ENCODE measurements at regions not wholly inside any gene's neighbourhood (a gene's known extent, or its start where the extent isn't known, plus 50 kb on each side); places are given as distances from the start of the nearest gene placed in this dataset.

- TF ChIP-seq CTCF (IDR thresholded peaks at IDR 0.05 in 2 of 3, conservative IDR thresholded peaks at IDR 0.05 in 1 of 3; ENCODE audit: borderline replicate concordance in 1 of 3, insufficient read depth in 1 of 3, low read depth in 2 of 3, low read length in 2 of 3) (no peak), POLR2A (IDR thresholded peaks at IDR 0.05; ENCODE audit: borderline replicate concordance, extremely low read depth, insufficient read depth, insufficient read length) (no peak), YY1 (IDR thresholded peaks at IDR 0.05; ENCODE audit: extremely low read depth, insufficient replicate concordance, low read depth, low read length) (no peak), POLR2AphosphoS5 (IDR thresholded peaks at IDR 0.05; ENCODE audit: low read depth, low read length) (no peak), MAX (IDR thresholded peaks at IDR 0.05) (no peak), SP1 (IDR thresholded peaks at IDR 0.05; ENCODE audit: low read depth) (no peak), RAD21 (IDR thresholded peaks at IDR 0.05; ENCODE audit: low read depth) (no peak), EZH2phosphoT487 (IDR thresholded peaks at IDR 0.05; ENCODE audit: borderline replicate concordance) (no peak)
These were observed 55.2 kb upstream of the SSR3 start for GRCh38 chr3:156610154-156610553.

Data from HCT116 (cell line).